Cardiac muscle cell (in vitro differentiated cells and primary cell): ENCODE measurements at regions not wholly inside any gene's neighbourhood (a gene's known extent, or its start where the extent isn't known, plus 50 kb on each side); places are given as distances from the start of the nearest gene placed in this dataset.

Source experiments
- DNase-seq, 2 donors: peaks; one replicate each; pipeline versions ENCODE4 v3.0.0 to v3.0.0-alpha.2; 2010 to 2017; ENCODE audit warnings: low read depth in 1 of 2, low spot score in 1 of 2
- H3K27ac ChIP-seq: fragments of 200-600 bp; sonication (generic); 2 replicates; pipeline ENCODE4 v1.5.1; 2016
- H3K27me3 ChIP-seq: fragments of 200-600 bp; sonication (generic); 2 replicates; pipeline ENCODE4 v1.6.0; 2016; ENCODE audit warnings: control low read depth
- H3K36me3 ChIP-seq: fragments of 200-600 bp; sonication (generic); 2 replicates; pipeline ENCODE4 v1.5.1; 2016; ENCODE audit warnings: control low read depth
- H3K4me1 ChIP-seq: fragments of 200-600 bp; sonication (generic); 2 replicates; pipeline ENCODE4 v1.8.1; 2017; ENCODE audit warnings: low read depth, mild to moderate bottlenecking, mixed run types
- H3K4me3 ChIP-seq: fragments of 200-600 bp; sonication (generic); 2 replicates; pipeline ENCODE4 v1.5.1; 2016; ENCODE audit warnings: mild to moderate bottlenecking
- H3K9me3 ChIP-seq: fragments of 200-600 bp; sonication (generic); 2 replicates; pipeline ENCODE4 v1.5.1; 2017; ENCODE audit warnings: low read depth, mild to moderate bottlenecking, control low read depth
- CTCF ChIP-seq: IDR thresholded peaks from 2 replicates; pipeline ENCODE4 v1.5.1; 2012; ENCODE audit warnings: low read depth, mild to moderate bottlenecking, low read length

- H3K27me3 ChIP-seq = no peaks in the 10 kb centered on the region
- DNase-seq = no peak
- TF ChIP-seq CTCF = no peak
- no peaks in the 10 kb centered on the region for H3K4me1 ChIP-seq
- no peaks in the 10 kb centered on the region for H3K36me3 ChIP-seq
- H3K27ac ChIP-seq = no peak overlapping the region
- no peaks in the 10 kb centered on the region for H3K9me3 ChIP-seq
- H3K4me3 ChIP-seq = no peak overlapping the region
These were observed 55.4 kb upstream of the ALDH1A3 start for GRCh38 chr15:100824211-100824610.

GRCh38 chr15:100829457-100829856 lies 50.2 kb upstream of the ALDH1A3 start:
- H3K36me3 ChIP-seq = no peaks in the 10 kb centered on the region
- no peaks in the 10 kb centered on the region for H3K4me1 ChIP-seq
- H3K4me3 ChIP-seq = no peak overlapping the region
- no peaks in the 10 kb centered on the region for H3K9me3 ChIP-seq
- H3K27me3 ChIP-seq = no peaks in the 10 kb centered on the region
- DNase-seq = no peak
- TF ChIP-seq CTCF = no peak
- H3K27ac ChIP-seq = no peak overlapping the region
